ENCODE measurements at regions not wholly inside any gene's neighbourhood (a gene's known extent, or its start where the extent isn't known, plus 50 kb on each side); places are given as distances from the start of the nearest gene placed in this dataset.

DNA sequence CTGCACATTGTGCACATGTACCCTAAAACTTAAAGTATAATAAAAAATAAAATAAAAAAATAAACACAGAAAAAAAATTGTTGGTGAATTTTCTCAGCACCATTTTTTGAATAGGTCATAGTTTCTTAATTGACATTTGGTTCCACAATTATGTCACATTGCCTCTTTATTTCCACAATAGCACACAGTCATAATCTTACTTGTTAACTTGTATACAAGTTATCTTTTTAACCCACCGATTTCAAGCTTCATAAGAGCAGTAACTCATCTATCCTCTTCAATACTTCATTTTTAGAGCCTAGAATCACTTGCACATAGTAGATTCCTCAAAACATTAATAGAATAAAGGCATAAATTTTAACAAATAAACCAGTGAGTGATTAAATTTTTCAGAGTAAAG, 1425.1 kb upstream of the LRRTM3 start:
- DNase-seq = no peak

DNA sequence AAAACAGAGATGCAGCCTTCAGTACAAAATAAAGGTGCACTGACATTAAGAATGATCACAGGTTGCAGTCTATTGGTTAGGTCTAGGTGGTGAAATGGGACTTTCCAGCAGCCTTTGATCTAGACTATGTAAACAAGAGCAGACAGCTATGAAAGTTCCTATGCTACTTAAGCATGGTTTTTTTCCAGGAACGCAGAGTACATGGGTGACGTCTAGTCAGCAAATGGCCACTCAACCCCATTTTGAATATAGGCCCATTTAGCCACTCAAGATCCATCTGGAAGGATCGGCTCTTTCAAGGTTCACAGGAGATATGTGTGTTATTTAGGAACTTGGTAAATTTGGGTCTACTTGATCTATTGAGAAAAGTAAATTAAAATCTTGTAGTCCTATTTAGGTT, 1424.6 kb upstream of the LRRTM3 start:
- DNase-seq = no peak

DNA sequence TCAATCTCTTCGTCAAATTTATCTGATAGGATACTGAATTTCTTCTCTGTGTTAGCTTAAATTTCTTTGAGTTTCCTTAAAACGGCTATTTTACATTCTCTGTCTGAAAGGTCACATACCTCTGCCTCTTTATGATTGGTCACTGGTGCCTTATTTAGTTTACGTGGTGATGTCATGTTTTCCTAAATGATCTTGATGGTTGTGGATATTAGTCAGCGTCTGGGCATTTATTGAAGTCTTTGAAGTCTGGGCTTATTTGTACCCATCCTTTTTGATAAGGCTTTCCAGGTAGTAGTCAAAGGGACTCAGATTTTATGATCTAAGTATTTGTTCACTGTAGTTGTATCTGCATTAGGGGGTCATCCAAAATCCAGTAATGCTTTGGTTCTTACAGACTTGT, 1407.5 kb upstream of the LRRTM3 start:
- no peak for DNase-seq

DNA sequence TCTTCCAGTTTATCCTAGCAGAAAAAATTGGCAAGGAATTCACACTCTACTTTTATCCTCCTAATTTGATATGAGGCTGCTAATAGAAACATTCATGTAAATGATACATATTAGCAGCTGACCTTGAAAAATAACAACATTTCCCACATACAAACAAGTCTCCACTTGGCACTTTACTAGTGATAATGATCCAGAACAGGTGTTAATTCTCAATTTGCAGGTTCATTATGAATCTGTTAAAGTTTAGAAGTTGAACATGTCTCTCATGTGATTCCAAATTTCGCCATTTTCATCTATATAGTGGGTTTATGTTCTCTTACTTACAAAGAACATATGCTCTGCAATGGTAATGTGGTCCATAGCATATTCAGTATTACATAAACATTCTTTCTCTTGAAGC, 1396.8 kb upstream of the LRRTM3 start:
- DNase-seq = no peak

DNA sequence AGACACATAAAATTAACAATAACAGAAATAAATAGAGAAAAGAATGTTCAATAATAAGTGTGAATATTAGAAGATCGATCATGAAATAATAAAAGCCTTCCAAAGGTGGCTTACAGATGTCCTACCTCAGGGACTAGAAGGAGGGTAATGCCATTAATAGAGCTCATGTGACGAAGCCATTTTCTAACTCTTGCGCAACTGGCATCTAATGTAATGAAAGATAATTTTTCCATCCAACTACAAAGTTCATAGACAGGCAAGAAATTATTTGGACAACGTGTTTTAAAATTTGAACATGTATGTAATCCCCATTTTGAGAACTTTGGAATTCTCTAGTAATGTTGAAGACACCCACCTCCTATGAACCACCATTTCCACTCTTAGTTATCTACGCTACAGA, 1394.3 kb upstream of the LRRTM3 start:
- DNase-seq = no peak

DNA sequence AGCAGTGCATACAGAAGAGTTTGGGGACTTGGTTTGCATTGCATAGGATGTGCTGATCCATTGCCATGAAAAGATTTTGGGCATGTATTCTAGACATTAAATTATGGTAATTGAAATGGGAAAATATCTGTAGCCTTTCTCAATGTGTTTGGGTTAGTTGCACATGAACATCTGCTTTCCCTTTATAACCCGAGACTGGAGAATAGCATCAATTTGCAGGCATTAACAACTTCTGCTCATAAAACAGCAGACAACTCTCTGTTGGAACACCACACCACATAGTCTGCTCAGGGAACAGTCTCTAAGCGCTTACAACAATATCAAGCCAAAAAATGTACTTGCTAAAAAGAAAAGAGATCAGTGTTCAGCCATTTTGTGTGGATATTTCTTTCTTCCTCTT, 1391.1 kb upstream of the LRRTM3 start:
- peak in 2 of 3 donors; percentile 19 to 71 for DNase-seq

DNA sequence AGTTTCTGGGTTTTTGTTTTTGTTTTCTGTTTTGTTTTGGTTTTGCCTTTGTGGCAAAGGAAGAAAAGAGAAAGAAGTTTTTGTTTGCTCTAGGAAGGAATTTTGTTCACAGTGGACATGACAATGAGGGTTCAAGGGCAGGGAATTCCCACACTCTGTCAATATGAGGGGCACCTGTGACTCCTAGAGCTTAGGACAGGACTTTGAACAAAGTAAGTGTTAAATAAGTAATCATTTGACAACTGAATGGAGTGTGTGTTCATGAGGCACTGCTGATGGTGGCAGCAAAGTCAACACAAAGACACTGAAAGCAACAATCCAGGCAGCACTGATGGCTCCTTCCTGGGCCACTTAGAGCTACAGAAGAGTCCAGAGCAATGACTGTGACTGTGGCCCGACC, 1381.1 kb upstream of the LRRTM3 start:
- no peak for DNase-seq

DNA sequence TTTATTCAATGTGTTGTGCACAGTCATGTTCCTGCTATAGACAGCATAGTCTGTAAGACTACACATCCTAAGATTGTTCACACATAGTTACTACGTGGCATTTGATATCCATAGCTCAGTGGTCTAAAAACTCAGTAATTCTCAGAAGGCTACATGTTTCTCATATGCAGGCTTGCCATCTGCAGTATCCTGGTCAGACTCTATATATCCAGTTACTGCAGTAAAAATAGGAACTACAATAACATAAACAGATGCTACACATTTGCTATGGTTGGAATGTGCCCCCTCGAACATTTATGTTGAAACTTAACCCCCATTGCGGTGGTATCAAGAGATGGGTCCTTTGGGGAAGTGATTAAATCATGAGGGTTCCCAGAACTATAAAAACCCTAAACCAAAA, 1377.8 kb upstream of the LRRTM3 start:
- DNase-seq = peak in 1 of 3 donors; percentile 24

DNA sequence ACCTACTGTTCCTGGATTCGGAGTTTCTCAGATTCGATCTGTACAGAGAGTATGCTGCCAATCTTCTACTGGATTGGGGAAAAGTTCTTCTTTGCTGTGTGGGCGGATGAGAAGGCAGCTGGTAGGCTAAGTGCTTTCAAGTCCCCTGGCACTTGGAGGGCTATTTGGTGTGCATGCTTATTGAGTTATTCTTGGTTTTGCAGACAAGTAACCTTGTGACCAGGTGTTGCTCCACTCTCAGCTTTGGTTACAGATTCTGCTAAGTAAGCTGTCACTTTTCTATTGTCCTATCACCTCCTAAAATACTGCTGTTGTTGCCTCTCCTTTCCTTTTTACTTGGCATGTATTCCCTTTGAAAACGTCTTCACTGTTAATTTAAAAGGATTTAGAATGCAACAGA, 1375.1 kb upstream of the LRRTM3 start:
- no peak for DNase-seq

DNA sequence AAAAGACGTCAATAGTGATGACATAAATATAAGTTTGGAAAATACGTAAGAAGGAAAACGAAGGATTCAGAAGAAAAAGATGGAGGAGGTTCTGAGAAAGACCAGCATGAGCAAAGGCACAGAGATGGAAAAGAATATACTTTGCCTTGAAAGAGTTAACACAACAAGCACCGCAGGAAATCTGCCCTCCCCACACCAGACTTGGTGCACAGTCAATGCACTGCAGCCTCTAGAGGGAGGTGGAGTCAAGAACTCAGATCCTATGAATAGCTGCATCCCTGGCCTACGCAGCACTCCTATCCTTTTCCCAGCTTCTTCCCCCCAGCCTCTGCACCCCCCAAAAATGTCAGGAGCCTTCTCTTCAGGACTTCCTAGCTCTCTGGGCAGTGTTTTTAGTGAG, 1370.6 kb upstream of the LRRTM3 start:
- DNase-seq = no peak

DNA sequence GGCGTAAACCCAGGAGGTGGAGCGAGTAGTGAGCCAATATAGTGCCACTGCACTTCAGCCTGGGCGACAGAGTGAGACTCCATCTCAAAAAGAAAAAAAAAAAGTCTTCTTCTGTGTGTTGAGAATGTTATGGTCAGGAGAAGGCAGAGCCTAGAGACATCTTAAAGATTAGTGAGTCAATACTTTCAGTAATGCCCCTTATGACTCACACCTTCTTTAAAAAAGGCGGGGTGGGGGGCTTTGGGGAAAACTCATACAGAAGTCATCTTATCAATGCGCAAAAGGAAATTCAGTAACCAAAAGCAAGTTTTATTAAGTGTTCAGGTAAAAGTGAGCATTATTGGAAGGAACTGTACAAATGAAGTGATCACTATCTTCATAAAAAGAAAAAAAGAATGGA, 1369.8 kb upstream of the LRRTM3 start:
- DNase-seq = no peak

DNA sequence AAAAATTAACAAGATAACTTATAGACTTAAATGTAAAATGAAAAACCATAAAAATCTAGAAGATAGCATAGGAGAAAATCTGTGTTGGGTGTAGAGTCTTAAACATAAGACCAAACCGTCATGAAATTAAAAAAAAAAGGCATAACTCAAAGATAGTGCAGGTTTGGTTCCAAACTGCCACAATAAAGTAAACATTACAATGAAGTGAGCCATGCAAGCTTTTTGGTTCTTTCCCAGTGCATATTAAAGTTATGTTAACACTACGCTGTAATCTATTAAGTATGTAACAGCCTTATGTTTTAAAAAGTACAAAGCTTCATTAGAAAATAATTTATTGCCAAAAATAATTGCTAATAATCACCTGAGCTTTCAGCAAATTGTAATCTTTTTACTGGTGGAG, 1366.5 kb upstream of the LRRTM3 start:
- DNase-seq = no peak

DNA sequence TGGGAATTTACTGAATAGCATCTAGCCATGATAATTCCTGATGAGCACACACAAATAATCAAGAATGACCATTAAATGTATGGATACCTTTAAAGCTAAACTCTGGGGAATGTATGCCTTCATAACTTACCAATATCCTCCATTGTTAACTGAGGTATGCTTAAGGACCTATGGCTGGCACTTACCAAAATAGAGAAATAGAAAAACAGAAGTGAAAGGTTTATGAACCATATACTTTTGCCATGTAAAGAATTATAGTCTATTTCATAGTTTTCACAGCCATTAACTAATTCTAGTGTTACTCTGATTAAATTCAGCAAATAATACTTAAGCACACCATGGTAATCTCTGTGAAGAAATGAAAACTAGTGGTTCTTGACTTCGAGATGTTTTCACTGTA, 1360.6 kb upstream of the LRRTM3 start:
- no peak for DNase-seq

DNA sequence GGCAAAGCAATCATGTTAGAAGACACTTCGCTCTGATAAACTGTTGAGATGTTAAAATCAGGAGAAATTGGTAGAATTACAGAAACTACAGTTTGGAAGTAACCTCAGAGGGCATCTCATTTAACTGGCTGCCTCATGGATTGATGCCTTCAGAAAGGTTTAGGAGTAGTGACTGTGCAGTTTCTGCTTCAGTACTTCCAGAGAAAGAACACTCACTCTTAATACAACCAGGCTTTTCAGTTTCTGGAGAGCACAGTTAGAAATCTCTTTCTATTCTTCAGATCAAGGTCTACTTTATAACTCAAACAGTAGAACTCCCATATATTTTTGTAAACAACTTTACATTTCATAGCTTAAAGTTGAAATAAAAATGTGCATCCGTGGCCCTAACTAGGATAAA, 1358.9 kb upstream of the LRRTM3 start:
- no peak for DNase-seq

DNA sequence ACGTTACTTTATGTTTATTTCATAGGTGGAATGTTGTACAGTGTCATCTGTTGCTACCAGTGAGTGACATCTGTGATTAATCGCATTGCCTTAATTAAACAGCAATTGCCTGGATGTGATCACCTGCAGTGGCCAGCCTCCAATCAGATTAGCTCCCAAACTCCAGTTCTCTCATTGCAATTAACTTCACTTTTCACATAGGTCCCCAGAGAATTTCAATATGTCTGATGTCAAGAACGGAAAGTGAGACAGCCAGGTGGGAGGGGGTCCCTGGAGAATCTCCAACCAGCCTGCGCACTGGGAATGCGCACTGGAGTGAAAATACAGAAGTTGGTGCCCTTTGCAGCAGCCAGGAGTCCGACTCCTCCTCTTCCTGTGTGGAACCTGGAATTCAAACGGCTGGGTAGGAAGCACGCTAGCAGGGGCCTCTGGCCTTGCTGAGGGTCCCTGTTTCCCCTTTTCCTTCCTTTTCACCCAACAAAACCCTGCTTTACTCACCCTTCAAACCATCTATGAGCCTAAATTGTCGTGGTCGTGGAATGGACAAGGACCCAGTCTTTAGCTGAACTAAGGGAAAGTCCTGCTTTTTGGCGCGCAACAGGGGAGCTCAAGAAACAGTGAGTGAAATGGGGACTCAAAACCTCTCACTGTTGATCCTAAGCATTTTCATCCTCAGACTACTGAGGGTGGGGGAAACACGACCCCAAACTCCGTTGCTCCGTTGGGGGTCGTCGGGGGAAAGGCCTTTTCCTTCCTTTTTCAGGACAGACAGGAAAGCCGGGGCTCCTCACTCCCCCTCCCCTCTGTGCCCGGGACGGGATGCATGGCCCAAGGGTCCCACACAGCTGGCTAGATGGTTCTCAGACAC, 1355.5 kb upstream of the LRRTM3 start:
- DNase-seq = peak; percentile 44 to 86 (median 51)

DNA sequence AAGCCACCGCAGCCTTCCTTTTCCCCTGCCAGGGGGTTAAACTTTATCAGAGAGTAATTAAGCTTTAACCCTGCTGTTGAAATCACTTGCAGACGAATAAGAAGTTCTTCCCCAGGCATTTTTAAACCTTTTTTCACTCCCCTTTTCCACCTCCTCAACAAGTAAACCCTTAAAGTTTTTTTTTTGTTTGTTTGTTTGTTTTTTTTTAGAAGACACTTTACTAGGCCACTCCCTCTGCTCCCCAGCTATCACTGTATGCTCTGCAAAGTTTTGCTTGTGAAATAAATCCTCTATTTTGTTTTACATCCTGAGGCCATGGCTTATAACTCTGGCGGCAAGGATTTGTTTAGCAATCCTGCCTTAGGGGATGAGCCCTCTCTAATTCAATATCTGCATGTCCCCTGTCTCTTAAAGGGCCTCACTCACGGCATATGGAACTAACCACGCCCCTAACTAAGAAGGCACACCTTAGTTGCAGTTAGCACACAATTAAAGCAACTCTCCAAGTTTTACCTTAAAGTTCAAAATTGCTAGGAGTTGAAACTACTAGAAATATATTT, 1354.7 kb upstream of the LRRTM3 start:
- peak; percentile 5 to 53 (median 7) for DNase-seq

DNA sequence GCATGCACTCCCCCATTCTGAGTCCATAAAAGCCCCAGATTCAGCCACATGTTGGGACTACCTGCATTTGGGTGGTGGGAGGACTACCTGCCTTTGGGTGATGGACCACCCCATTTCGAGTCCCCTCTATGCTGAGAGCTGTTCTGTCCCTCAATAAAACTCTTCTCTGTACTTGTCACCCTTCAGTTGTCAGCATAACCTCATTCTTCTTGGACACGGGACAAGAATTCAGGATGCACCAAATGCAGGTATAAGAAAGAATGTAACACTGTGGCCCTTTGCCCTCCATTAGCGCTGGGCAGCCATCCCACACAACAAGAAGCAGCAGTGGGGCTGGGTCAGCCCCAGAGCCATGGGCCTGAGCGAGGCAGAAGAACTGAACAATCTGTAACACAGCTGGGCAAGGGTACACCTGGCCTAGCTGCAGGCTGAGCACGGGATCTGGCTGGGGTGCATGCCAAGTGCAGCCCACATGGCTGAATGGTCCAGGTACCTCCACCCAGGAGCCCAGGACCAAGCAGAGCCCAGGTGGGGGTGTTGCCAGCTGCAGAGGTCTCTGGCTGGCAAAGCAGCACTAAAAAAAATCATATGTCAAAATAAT, 1344.3 kb upstream of the LRRTM3 start:
- peak in 1 of 3 donors; percentile 10 for DNase-seq

DNA sequence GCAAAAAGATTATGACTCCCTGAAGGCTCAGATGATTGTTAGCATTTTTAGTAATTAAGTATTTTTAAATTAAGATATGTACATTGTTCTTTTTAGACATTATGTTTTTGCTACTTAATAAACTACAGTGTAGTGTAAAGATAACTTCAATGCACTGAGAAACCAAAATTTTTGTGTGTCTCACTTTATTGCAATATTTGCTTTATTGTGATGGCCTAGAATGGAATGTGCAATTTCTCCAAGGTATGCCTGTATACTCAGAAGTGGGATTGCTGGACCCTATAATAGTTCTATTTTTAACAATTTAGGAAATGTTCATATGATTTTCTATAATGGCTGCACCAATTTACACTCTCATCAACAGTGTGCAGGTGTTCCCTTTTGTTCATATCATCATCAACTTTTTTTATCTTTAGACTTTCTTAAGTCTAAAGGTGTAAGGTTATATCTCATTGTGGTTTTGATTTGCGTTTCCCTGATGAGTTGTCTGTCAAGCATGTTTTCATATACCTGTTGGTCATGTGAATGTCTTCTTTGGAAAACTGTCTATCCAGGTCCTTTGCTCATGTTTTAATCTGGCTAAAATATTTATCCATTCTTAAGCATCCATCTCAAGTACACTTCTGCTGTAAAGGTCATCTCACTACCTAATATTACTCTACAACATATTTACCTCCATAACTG, 1323.5 kb upstream of the LRRTM3 start:
- DNase-seq = no peak

DNA sequence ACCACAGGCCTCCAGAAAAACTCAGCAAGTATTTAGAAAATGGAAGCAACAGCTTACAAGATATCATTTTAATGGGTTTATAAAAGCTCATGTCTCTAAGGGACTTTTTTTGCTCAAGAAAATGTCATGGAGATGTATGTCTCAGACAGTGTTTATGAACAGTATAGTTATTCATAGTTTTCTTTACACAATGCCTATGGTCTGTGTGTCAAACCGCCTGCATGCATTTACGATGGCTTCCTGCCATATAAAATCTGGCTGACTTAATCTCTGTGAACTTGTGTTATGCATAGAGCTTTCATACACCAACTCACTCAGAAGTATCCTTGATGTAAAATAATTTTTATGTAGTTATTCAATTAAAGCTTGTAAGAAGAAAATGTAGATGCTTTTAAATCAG, 1314.2 kb upstream of the LRRTM3 start:
- DNase-seq = peak; percentile 73 to 89 (median 78)

DNA sequence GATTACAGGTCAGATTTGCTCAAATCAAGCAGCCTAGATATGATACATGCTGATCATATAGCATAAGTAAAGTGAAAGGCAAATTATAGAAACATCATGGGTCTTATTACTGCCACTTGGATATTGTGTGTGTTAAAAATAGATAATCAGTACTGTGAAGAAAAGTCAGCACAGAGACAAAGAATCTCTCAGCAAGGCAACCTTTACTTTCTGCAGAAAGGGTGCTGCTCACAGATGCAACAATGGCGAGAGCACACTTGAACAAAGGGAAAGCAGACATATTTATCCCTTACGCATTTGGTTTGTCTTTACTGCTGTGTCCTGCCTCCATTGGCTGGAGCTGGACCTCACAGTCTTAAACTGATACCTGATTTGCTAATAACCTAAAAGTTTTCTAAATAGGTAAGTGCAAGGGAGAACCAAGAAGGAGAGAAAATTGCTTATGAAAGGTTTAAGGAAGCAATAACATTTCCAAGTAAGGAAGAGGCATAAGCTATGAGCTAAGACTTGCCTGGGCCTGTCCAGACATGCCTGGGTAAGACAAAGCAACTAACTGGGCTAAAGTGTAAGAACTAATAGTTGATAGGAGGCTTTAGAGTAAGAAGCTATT, 1310.8 kb upstream of the LRRTM3 start:
- no peak for DNase-seq

DNA sequence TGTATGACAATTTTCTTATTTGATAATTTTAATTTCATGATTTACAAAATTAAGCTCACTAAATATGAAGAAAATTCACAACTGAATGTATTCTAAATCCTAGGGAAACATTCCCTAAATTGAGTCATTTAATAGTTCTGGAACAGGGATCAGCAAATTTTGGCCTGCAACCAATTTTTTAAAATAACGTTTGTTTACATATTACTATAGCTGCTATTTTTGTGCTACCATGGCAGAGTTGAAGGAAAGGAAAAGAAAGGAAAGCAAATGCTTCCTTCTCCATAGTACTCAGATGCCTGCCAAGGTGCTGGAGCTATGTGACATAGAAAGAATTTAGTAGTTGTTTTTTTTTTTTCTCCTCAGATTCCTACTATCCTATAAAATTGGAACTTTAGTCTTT, 1307.7 kb upstream of the LRRTM3 start:
- DNase-seq = peak in 2 of 3 donors; percentile 7 to 24

DNA sequence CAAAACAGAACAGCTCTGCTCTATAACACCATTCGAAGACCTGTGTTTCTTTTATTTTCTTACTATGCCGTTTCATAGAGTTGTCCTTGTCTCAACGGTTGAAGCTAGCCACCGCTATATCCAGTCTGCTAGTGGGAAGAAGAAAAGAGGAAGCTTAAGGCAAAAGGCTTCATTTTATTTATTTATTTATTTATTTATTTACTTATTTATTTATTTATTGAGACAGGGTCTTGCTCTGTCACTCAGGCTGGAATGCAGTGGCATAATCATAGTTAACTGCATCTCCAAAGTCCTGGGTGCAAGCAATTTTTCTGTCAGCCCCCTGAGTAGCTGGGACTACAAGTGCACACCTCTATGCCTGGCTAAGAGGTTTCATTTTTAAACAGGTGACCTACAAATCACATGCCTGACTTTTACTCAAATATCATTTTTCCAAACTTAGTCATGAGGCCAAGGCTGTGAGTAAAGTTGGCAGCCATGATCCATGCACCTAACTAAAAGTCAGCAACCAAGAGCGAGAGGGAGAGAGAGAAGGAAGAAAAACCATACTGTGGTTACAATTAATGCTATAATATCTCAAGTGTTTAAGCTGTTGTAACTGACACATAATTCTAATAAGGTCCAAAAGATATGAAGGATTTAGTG, 1305.3 kb upstream of the LRRTM3 start:
- no peak for DNase-seq
